GM12878 (cell line): ENCODE measurements at regions not wholly inside any gene's neighbourhood (a gene's known extent, or its start where the extent isn't known, plus 50 kb on each side); places are given as distances from the start of the nearest gene placed in this dataset.

Experiments used
- ATAC-seq: fragments of 200-7000 bp; cut with Tn5 transposase; 3 replicates; pipeline ENCODE4 v1.9.1; 2020; ENCODE audit warnings: mild to moderate bottlenecking, moderate library complexity
- BruUV-seq: library from RNA; stranded (reverse); fragments of 400-500 nt; replicated peaks from 2 replicates; lab custom pipeline; 2021; lab: Mats Ljungman, UMichigan
- CTCF ChIA-PET: fragments of 300-600 bp; sonication (Branson Sonifier 250); formaldehyde crosslinking; extraction: SDS; loops from one replicate; lab custom pipeline; 2021; ENCODE audit warnings: inconsistent platforms; lab: Yijun Ruan, JAX
- POLR2A ChIA-PET: fragments of 350-600 bp; formaldehyde crosslinking; extraction: SDS; loops from one replicate; lab custom pipeline; 2021; ENCODE audit warnings: inconsistent platforms; lab: Charles Lee
- RAD21 ChIA-PET: fragments of 300-600 bp; sonication (Branson Sonifier 250); formaldehyde crosslinking; loops from one replicate; lab custom pipeline; 2023; ENCODE audit warnings: antibody characterized with exemption; ENCODE audit not compliant: unreplicated experiment; lab: Charles Lee
- SMC1A ChIA-PET: fragments of 300-600 bp; sonication (Branson Sonifier 250); formaldehyde crosslinking; loops from one replicate; lab custom pipeline; 2023; ENCODE audit not compliant: unreplicated experiment, uncharacterized antibody; lab: Charles Lee
- DNase-seq: peaks from one replicate; pipeline ENCODE4 v3.0.0-alpha.2; 2011; ENCODE audit warnings: low read depth, low spot score
- FAIRE-seq: peaks from 3 replicates; lab custom pipeline; 2011; peaks lifted over from hg19 to GRCh38; lab: Jason Lieb, UNC
- H2AFZ ChIP-seq: 2 replicates; pipeline ENCODE4 v1.6.0; 2011; ENCODE audit warnings: low read depth, low read length, control low read depth; ENCODE audit not compliant: control insufficient read depth
- H3K27ac ChIP-seq: 2 replicates; pipeline ENCODE4 v1.5.1; 2011; ENCODE audit warnings: control low read depth; ENCODE audit not compliant: control insufficient read depth, insufficient read depth
- H3K27me3 ChIP-seq, 2 experiments: replicated peaks in 1 of 2; 2 replicates each; pipeline versions ENCODE4 v1.6.0 to v1.6.1; 2011; ENCODE audit warnings: low read length in 1 of 2; ENCODE audit not compliant: control insufficient read depth in 2 of 2, insufficient read depth in 2 of 2
- H3K36me3 ChIP-seq, 2 experiments: 2 replicates each; pipeline ENCODE4 v1.5.1; 2011; ENCODE audit warnings: low read length in 1 of 2; ENCODE audit not compliant: control insufficient read depth in 2 of 2, insufficient read depth in 2 of 2
- H3K4me1 ChIP-seq: 2 replicates; pipeline ENCODE4 v1.6.1; 2011; ENCODE audit warnings: mild to moderate bottlenecking, low read length, moderate library complexity, mixed read lengths; ENCODE audit not compliant: control insufficient read depth, insufficient read depth
- H3K4me2 ChIP-seq: 2 replicates; pipeline ENCODE4 v1.6.0; 2011; ENCODE audit warnings: control low read depth; ENCODE audit not compliant: control insufficient read depth, insufficient read depth
- H3K4me3 ChIP-seq: fragments of 200-600 bp; sonication (generic); 2 replicates; pipeline ENCODE4 v1.5.1; 2016
- H3K79me2 ChIP-seq: 2 replicates; pipeline ENCODE4 v1.6.0; 2011; ENCODE audit warnings: low read length; ENCODE audit not compliant: control insufficient read depth, insufficient read depth
- H3K9ac ChIP-seq: 2 replicates; pipeline ENCODE4 v1.8.0; 2011; ENCODE audit warnings: low read length, control low read depth, mixed read lengths; ENCODE audit not compliant: control insufficient read depth, insufficient read depth
- H3K9me3 ChIP-seq: replicated peaks from 3 replicates; pipeline ENCODE4 v1.5.1; 2011; ENCODE audit warnings: mild to moderate bottlenecking, low read length; ENCODE audit not compliant: control insufficient read depth, insufficient read depth
- H4K20me1 ChIP-seq: 2 replicates; pipeline ENCODE4 v1.6.0; 2011; ENCODE audit not compliant: control insufficient read depth, insufficient read depth
- BCL3 ChIP-seq: IDR thresholded peaks from 2 replicates; pipeline ENCODE4 v1.6.1; 2011; ENCODE audit warnings: borderline replicate concordance, low read depth, mild to moderate bottlenecking, moderate library complexity, low read length; ENCODE audit not compliant: insufficient read depth, poor library complexity, severe bottlenecking
- BCLAF1 ChIP-seq: fragments of 450-650 bp; IDR thresholded peaks from 2 replicates; pipeline ENCODE4 v1.6.1; 2017; ENCODE audit warnings: antibody characterized with exemption, mild to moderate bottlenecking, moderate library complexity
- BRCA1 ChIP-seq: IDR thresholded peaks from 2 replicates; pipeline ENCODE4 v1.6.1; 2011; ENCODE audit warnings: low read depth, low read length, improper control_type of control experiment
- DPF2 ChIP-seq: fragments of 450-650 bp; IDR thresholded peaks from 2 replicates; pipeline ENCODE4 v1.6.1; 2017; ENCODE audit warnings: mild to moderate bottlenecking
- FOS ChIP-seq: IDR thresholded peaks from 3 replicates; pipeline ENCODE4 v1.6.1; 2011; ENCODE audit warnings: borderline replicate concordance; ENCODE audit not compliant: insufficient read length; ENCODE audit errors: extremely low read depth
- HDAC2 ChIP-seq: fragments of 200-600 bp; sonication (generic); IDR thresholded peaks from 2 replicates; pipeline ENCODE4 v1.6.1; 2017
- KAT2A ChIP-seq: conservative IDR thresholded peaks from 2 replicates; pipeline ENCODE4 v1.6.1; 2011; ENCODE audit warnings: low read depth, low read length; ENCODE audit not compliant: control insufficient read depth
- LARP7 ChIP-seq: fragments of 450-650 bp; IDR thresholded peaks from 2 replicates; pipeline ENCODE4 v1.6.1; 2017; ENCODE audit warnings: mild to moderate bottlenecking
- MAX ChIP-seq: IDR thresholded peaks from 2 replicates; pipeline ENCODE4 v1.6.1; 2012; ENCODE audit warnings: low read depth, low read length, improper control_type of control experiment
- MXI1 ChIP-seq: fragments of 150-350 bp; IDR thresholded peaks from 2 replicates; pipeline ENCODE4 v1.6.1; 2011; ENCODE audit warnings: low read depth, mild to moderate bottlenecking, inconsistent platforms, low read length, improper control_type of control experiment
- NBN ChIP-seq: fragments of 450-650 bp; IDR thresholded peaks from 2 replicates; pipeline ENCODE4 v1.6.1; 2016
- NFXL1 ChIP-seq: fragments of 450-650 bp; IDR thresholded peaks from 2 replicates; pipeline ENCODE4 v1.6.1; 2017; ENCODE audit warnings: antibody characterized with exemption, mild to moderate bottlenecking, borderline replicate concordance
- PAX8 ChIP-seq: fragments of 450-650 bp; IDR thresholded peaks from 2 replicates; pipeline ENCODE4 v1.6.1; 2017; ENCODE audit warnings: mild to moderate bottlenecking, moderate library complexity
- PKNOX1 ChIP-seq: fragments of 450-650 bp; IDR thresholded peaks from 2 replicates; pipeline ENCODE4 v1.6.1; 2016; ENCODE audit warnings: mild to moderate bottlenecking
- SIX5 ChIP-seq: IDR thresholded peaks from 2 replicates; pipeline ENCODE4 v1.6.1; 2011; ENCODE audit warnings: mild to moderate bottlenecking, low read depth, low read length, moderate library complexity; ENCODE audit not compliant: severe bottlenecking
- ZNF592 ChIP-seq: fragments of 450-650 bp; IDR thresholded peaks from 2 replicates; pipeline ENCODE4 v1.6.1; 2017; ENCODE audit warnings: mild to moderate bottlenecking, moderate library complexity
- WGBS: methylation state at CpG from one replicate; pipeline ENCODE4 v1.1.6; 2016; ENCODE audit warnings: low lambda C conversion rate; ENCODE audit not compliant: insufficient replicate concordance, insufficient coverage; ENCODE audit errors: missing lambda C conversion rate; 5-methylcytosine and 5-hydroxymethylcytosine counted together
- in situ Hi-C: fragments of 300-500 bp; cut with MboI; formaldehyde crosslinking; loops from 9 replicates; pipeline ENCODE4 v1.14.3; 2018; ENCODE audit warnings: mixed read lengths
- intact Hi-C: fragments of 100-400 bp; cut with micrococcal nuclease; formaldehyde crosslinking; loops from one replicate; pipeline ENCODE4 v1.14.2; 2022; ENCODE audit not compliant: unreplicated experiment

- H4K20me1 ChIP-seq, result no peaks in the 10 kb centered on the region
- in situ Hi-C loops (no loop called here), intact Hi-C loops (no loop called here)
- no peak overlapping the region for H2AFZ ChIP-seq
- H3K4me3 ChIP-seq, result no peak overlapping the region
- 17% methylated on average over 12 of the region's 12 CpGs for WGBS
- no peak for DNase-seq
- no peaks in the 10 kb centered on the region for H3K36me3 ChIP-seq
- no peak overlapping the region for H3K4me2 ChIP-seq
- FAIRE-seq, result no peak
- no peak overlapping the region for H3K9ac ChIP-seq
- POLR2A ChIA-PET, result no interaction called here
- RAD21 ChIA-PET, result no interaction called here
- SMC1A ChIA-PET, result interaction anchor here (1.3 kb wide), 1 partner anchor 20 kb away, joined by 3 read pairs; no protein-coding TSS in a partner anchor
- BruUV-seq, result no TSS peak
- no peaks in the 10 kb centered on the region for H3K79me2 ChIP-seq
- H3K27me3 ChIP-seq, result no peaks in the 10 kb centered on the region
- CTCF ChIA-PET, result no interaction called here
- no peak overlapping the region for H3K27ac ChIP-seq
- ATAC-seq, result no peak
- H3K9me3 ChIP-seq, result no peaks in the 10 kb centered on the region; the same call in 2 of the 3 replicates
- H3K4me1 ChIP-seq, result no peaks in the 10 kb centered on the region
- TF ChIP-seq DPF2, result no peak
- no peak for TF ChIP-seq BCL3
- no peak for TF ChIP-seq SIX5
- no peak for TF ChIP-seq BCLAF1
- TF ChIP-seq PAX8, result no peak
- TF ChIP-seq NFXL1, result no peak
- TF ChIP-seq FOS, result no peak
- TF ChIP-seq BRCA1, result no peak
- no peak for TF ChIP-seq PKNOX1
- TF ChIP-seq ZNF592, result no peak
- no peak for TF ChIP-seq MAX
- no peak for TF ChIP-seq MXI1
- TF ChIP-seq KAT2A, result no peak
- TF ChIP-seq HDAC2, result no peak
- TF ChIP-seq NBN, result no peak
- no peak for TF ChIP-seq LARP7
Observed at GRCh38 chr22:27154717-27155116, 497.3 kb downstream of the MIAT start.
